Stimulated activated naive B cell treated with anti-CD40 and anti-IgM and Interleukin-4, amounts not matched to agents 10 μg/mL and 1 μg/mL and 100 μg/mL, for 72 hours (primary cell): ENCODE measurements at regions not wholly inside any gene's neighbourhood (a gene's known extent, or its start where the extent isn't known, plus 50 kb on each side); places are given as distances from the start of the nearest gene placed in this dataset.

ENCODE experiments used
- ATAC-seq, 2 donors: fragments of 150-1000 bp; cut with Tn5 transposase; replicated peaks; 2 replicates each; pipeline ENCODE4 v1.10.0; 2021; ENCODE audit warnings: moderate library complexity in 1 of 2
- DNase-seq: peaks from one replicate; pipeline ENCODE4 v3.0.0; 2021
- H3K27ac Mint-ChIP-seq: one replicate; pipeline ENCODE4 v1.8.0; 2022; ENCODE audit warnings: mild to moderate bottlenecking, mixed read lengths
- H3K27me3 Mint-ChIP-seq, 2 donors: one replicate each; pipeline ENCODE4 v1.8.0; 2022; ENCODE audit warnings: mixed read lengths in 2 of 2
- H3K36me3 Mint-ChIP-seq, 2 donors: one replicate each; pipeline ENCODE4 v1.8.0; 2022; ENCODE audit warnings: mixed read lengths in 2 of 2, mild to moderate bottlenecking in 1 of 2
- H3K4me1 Mint-ChIP-seq, 2 donors: one replicate each; pipeline ENCODE4 v1.8.0; 2022; ENCODE audit warnings: mixed read lengths in 2 of 2, mild to moderate bottlenecking in 1 of 2
- H3K4me3 Mint-ChIP-seq, 2 donors: one replicate each; pipeline ENCODE4 v1.8.0; 2022; ENCODE audit warnings: mild to moderate bottlenecking in 2 of 2, mixed read lengths in 2 of 2, moderate library complexity in 1 of 2
- H3K9me3 Mint-ChIP-seq, 2 donors: one replicate each; pipeline ENCODE4 v1.8.0; 2022; ENCODE audit warnings: mixed read lengths in 2 of 2, mild to moderate bottlenecking in 1 of 2

GRCh38 chr17:77654850-77655249, 303.7 kb upstream of the TNRC6C start:
- ATAC-seq (no peak), DNase-seq (no peak)
- H3K27me3 Mint-ChIP-seq, result peaks cover 40 to 51% of the 10 kb centered on the region in 2 donors
- peaks cover 0 to 7% of the 10 kb centered on the region in 2 donors for H3K36me3 Mint-ChIP-seq
- H3K27ac Mint-ChIP-seq, result no peak overlapping the region
- H3K4me3 Mint-ChIP-seq, result no peak overlapping the region
- no peaks in the 10 kb centered on the region for H3K4me1 Mint-ChIP-seq
- H3K9me3 Mint-ChIP-seq, result peaks cover 0 to 2% of the 10 kb centered on the region in 2 donors

GRCh38 chr17:77656054-77656453, 302.4 kb upstream of the TNRC6C start:
- DNase-seq, result no peak
- Mint-ChIP-seq H3K9me3 (peaks cover 0 to 2% of the 10 kb centered on the region in 2 donors), H3K27ac (no peak overlapping the region), H3K36me3 (peaks cover 0 to 7% of the 10 kb centered on the region in 2 donors), H3K4me1 (no peaks in the 10 kb centered on the region), H3K4me3 (no peak overlapping the region), H3K27me3 (peaks cover 44 to 58% of the 10 kb centered on the region in 2 donors)
- ATAC-seq, result no peak

GRCh38 chr17:77657839-77658238, 300.7 kb upstream of the TNRC6C start:
- Mint-ChIP-seq H3K9me3 (peaks cover 0 to 2% of the 10 kb centered on the region in 2 donors), H3K27ac (no peak overlapping the region), H3K27me3 (peaks cover 44 to 58% of the 10 kb centered on the region in 2 donors), H3K4me1 (no peaks in the 10 kb centered on the region), H3K36me3 (peaks cover 0 to 7% of the 10 kb centered on the region in 2 donors), H3K4me3 (no peak overlapping the region)
- DNase-seq (no peak), ATAC-seq (no peak)

- no peak for DNase-seq
- Mint-ChIP-seq H3K4me1 (no peaks in the 10 kb centered on the region), H3K9me3 (peaks cover 4 to 6% of the 10 kb centered on the region in 2 donors), H3K27me3 (peaks cover 25 to 40% of the 10 kb centered on the region in 2 donors), H3K36me3 (peaks cover 0 to 7% of the 10 kb centered on the region in 2 donors), H3K27ac (no peak overlapping the region), H3K4me3 (no peak overlapping the region)
- ATAC-seq, result no peak
Measured at GRCh38 chr17:77660524-77660923, 298.0 kb upstream of the TNRC6C start.

- Mint-ChIP-seq H3K27me3 (peaks cover 16 to 19% of the 10 kb centered on the region in 2 donors), H3K4me1 (peaks cover 17 to 21% of the 10 kb centered on the region in 2 donors), H3K27ac (no peak overlapping the region), H3K4me3 (no peak overlapping the region), H3K36me3 (peaks cover 2 to 11% of the 10 kb centered on the region in 2 donors), H3K9me3 (peaks cover 9 to 10% of the 10 kb centered on the region in 2 donors)
- DNase-seq (no peak), ATAC-seq (no peak)
Measured at GRCh38 chr17:77662833-77663232, 295.7 kb upstream of the TNRC6C start.

GRCh38 chr17:77664097-77664729, 294.3 kb upstream of the TNRC6C start:
- Mint-ChIP-seq H3K9me3 (peaks cover 9 to 13% of the 10 kb centered on the region in 2 donors), H3K27ac (no peak overlapping the region), H3K4me3 (no peak overlapping the region), H3K27me3 (peaks cover 4 to 7% of the 10 kb centered on the region in 2 donors), H3K36me3 (peaks cover 8% of the 10 kb centered on the region in 2 donors), H3K4me1 (peaks cover 17 to 21% of the 10 kb centered on the region in 2 donors)
- DNase-seq, result no peak
- no peak for ATAC-seq

- peak overlapping the region; percentile 62 for H3K27ac Mint-ChIP-seq
- ATAC-seq, result no peak
- H3K9me3 Mint-ChIP-seq, result peaks cover 9 to 14% of the 10 kb centered on the region in 2 donors
- DNase-seq, result no peak
- H3K36me3 Mint-ChIP-seq, result peaks cover 8% of the 10 kb centered on the region in 2 donors
- peak overlapping the region in 1 of 2 donors; percentile 50 for H3K4me3 Mint-ChIP-seq
- H3K4me1 Mint-ChIP-seq, result peaks cover 17 to 21% of the 10 kb centered on the region in 2 donors
- no peaks in the 10 kb centered on the region for H3K27me3 Mint-ChIP-seq
Measured at GRCh38 chr17:77665833-77666232, 292.7 kb upstream of the TNRC6C start.

- H3K27ac Mint-ChIP-seq, result peak overlapping the region; percentile 94
- peaks cover 8% of the 10 kb centered on the region in 2 donors for H3K36me3 Mint-ChIP-seq
- H3K4me1 Mint-ChIP-seq, result peaks cover 17 to 21% of the 10 kb centered on the region in 2 donors
- peak overlapping the region; percentile 27 to 84 for H3K4me3 Mint-ChIP-seq
- H3K9me3 Mint-ChIP-seq, result peaks cover 9 to 14% of the 10 kb centered on the region in 2 donors
- ATAC-seq, result peak; percentile 16 to 31
- DNase-seq, result no peak
- H3K27me3 Mint-ChIP-seq, result no peaks in the 10 kb centered on the region
Measured at GRCh38 chr17:77666462-77666861, 292.0 kb upstream of the TNRC6C start.

GRCh38 chr17:77666881-77667395, 291.6 kb upstream of the TNRC6C start:
- DNase-seq (peak; percentile 58), ATAC-seq (peak; percentile 93 to 96)
- peak overlapping the region; percentile 94 for H3K27ac Mint-ChIP-seq
- peaks cover 8% of the 10 kb centered on the region in 2 donors for H3K36me3 Mint-ChIP-seq
- H3K27me3 Mint-ChIP-seq, result no peaks in the 10 kb centered on the region
- peaks cover 17 to 21% of the 10 kb centered on the region in 2 donors for H3K4me1 Mint-ChIP-seq
- peak overlapping the region; percentile 78 to 84 for H3K4me3 Mint-ChIP-seq
- H3K9me3 Mint-ChIP-seq, result peaks cover 9 to 14% of the 10 kb centered on the region in 2 donors

- peaks cover 9 to 14% of the 10 kb centered on the region in 2 donors for H3K9me3 Mint-ChIP-seq
- no peak for DNase-seq
- H3K4me1 Mint-ChIP-seq, result peaks cover 17 to 21% of the 10 kb centered on the region in 2 donors
- H3K4me3 Mint-ChIP-seq, result peak overlapping the region; percentile 78 to 84
- no peaks in the 10 kb centered on the region for H3K27me3 Mint-ChIP-seq
- peak overlapping the region; percentile 94 for H3K27ac Mint-ChIP-seq
- ATAC-seq, result peak; percentile 19 to 42
- peaks cover 8% of the 10 kb centered on the region in 2 donors for H3K36me3 Mint-ChIP-seq
Measured at GRCh38 chr17:77667478-77667877, 291.0 kb upstream of the TNRC6C start.

- H3K4me3 Mint-ChIP-seq, result no peak overlapping the region
- peaks cover 17 to 21% of the 10 kb centered on the region in 2 donors for H3K4me1 Mint-ChIP-seq
- peaks cover 8 to 11% of the 10 kb centered on the region in 2 donors for H3K36me3 Mint-ChIP-seq
- peaks cover 9 to 14% of the 10 kb centered on the region in 2 donors for H3K9me3 Mint-ChIP-seq
- no peaks in the 10 kb centered on the region for H3K27me3 Mint-ChIP-seq
- DNase-seq (no peak), ATAC-seq (no peak)
- H3K27ac Mint-ChIP-seq, result no peak overlapping the region
Measured at GRCh38 chr17:77668518-77668917, 290.0 kb upstream of the TNRC6C start.

GRCh38 chr17:77670173-77670572, 288.3 kb upstream of the TNRC6C start:
- no peak for DNase-seq
- Mint-ChIP-seq H3K9me3 (peaks cover 7 to 14% of the 10 kb centered on the region in 2 donors), H3K27me3 (peaks cover 8 to 9% of the 10 kb centered on the region in 2 donors), H3K4me1 (peaks cover 17 to 21% of the 10 kb centered on the region in 2 donors), H3K36me3 (peaks cover 8 to 11% of the 10 kb centered on the region in 2 donors), H3K4me3 (no peak overlapping the region), H3K27ac (no peak overlapping the region)
- ATAC-seq, result no peak

- Mint-ChIP-seq H3K27me3 (peaks cover 35 to 46% of the 10 kb centered on the region in 2 donors), H3K9me3 (peaks cover 0 to 3% of the 10 kb centered on the region in 2 donors), H3K4me1 (no peaks in the 10 kb centered on the region), H3K27ac (no peak overlapping the region), H3K4me3 (no peak overlapping the region), H3K36me3 (peaks cover 0 to 14% of the 10 kb centered on the region in 2 donors)
- no peak for DNase-seq
- no peak for ATAC-seq
Measured at GRCh38 chr17:77674358-77674757, 284.1 kb upstream of the TNRC6C start.

GRCh38 chr17:77675411-77675810, 283.1 kb upstream of the TNRC6C start:
- no peak overlapping the region for H3K4me3 Mint-ChIP-seq
- peaks cover 35 to 53% of the 10 kb centered on the region in 2 donors for H3K27me3 Mint-ChIP-seq
- peaks cover 0 to 1% of the 10 kb centered on the region in 2 donors for H3K9me3 Mint-ChIP-seq
- H3K4me1 Mint-ChIP-seq, result no peaks in the 10 kb centered on the region
- H3K27ac Mint-ChIP-seq, result no peak overlapping the region
- DNase-seq (no peak), ATAC-seq (no peak)
- peaks cover 0 to 14% of the 10 kb centered on the region in 2 donors for H3K36me3 Mint-ChIP-seq

GRCh38 chr17:77675816-77676215, 282.7 kb upstream of the TNRC6C start:
- peaks cover 0 to 14% of the 10 kb centered on the region in 2 donors for H3K36me3 Mint-ChIP-seq
- H3K27me3 Mint-ChIP-seq, result peaks cover 35 to 53% of the 10 kb centered on the region in 2 donors

More at GRCh38 chr17:77675816-77676215, 282.7 kb upstream of the TNRC6C start:
- H3K4me1 Mint-ChIP-seq, result no peaks in the 10 kb centered on the region
- no peak overlapping the region for H3K27ac Mint-ChIP-seq
- H3K9me3 Mint-ChIP-seq, result peaks cover 0 to 1% of the 10 kb centered on the region in 2 donors
- ATAC-seq, result no peak
- DNase-seq, result no peak
- H3K4me3 Mint-ChIP-seq, result no peak overlapping the region
